Gastroesophageal sphincter (tissue), 3 donors: ENCODE measurements at regions not wholly inside any gene's neighbourhood (a gene's known extent, or its start where the extent isn't known, plus 50 kb on each side); places are given as distances from the start of the nearest gene placed in this dataset.

Experiments used
- CTCF ChIP-seq, 4 experiments: fragments of 200-600 bp in 2 of 4; fragments of 450-650 bp in 2 of 4; sonication (generic) in 1 of 4; IDR thresholded peaks; one replicate each; pipeline ENCODE4 v1.5.1; 2017 to 2019; ENCODE audit warnings: antibody characterized with exemption in 4 of 4, mild to moderate bottlenecking in 2 of 4, moderate library complexity in 2 of 4
- EP300 ChIP-seq: sonication (generic); formaldehyde crosslinking; IDR thresholded peaks from one replicate; pipeline ENCODE4 v1.6.1; 2017; ENCODE audit warnings: antibody characterized with exemption, mild to moderate bottlenecking
- POLR2A ChIP-seq, 2 donors: fragments of 450-650 bp; IDR thresholded peaks; one replicate each; pipeline ENCODE4 v1.6.1; 2017; ENCODE audit warnings: antibody characterized with exemption in 2 of 2, mild to moderate bottlenecking in 2 of 2, moderate library complexity in 1 of 2
- POLR2AphosphoS5 ChIP-seq: sonication (generic); formaldehyde crosslinking; IDR thresholded peaks from one replicate; pipeline ENCODE4 v1.6.1; 2017; ENCODE audit warnings: antibody characterized with exemption

GRCh38 chr9:75601280-75601679, 289.2 kb upstream of the PCSK5 start:
- no peak for TF ChIP-seq POLR2AphosphoS5
- TF ChIP-seq CTCF (IDR thresholded peaks at IDR 0.05), result no peak
- no peak for TF ChIP-seq POLR2A (IDR thresholded peaks at IDR 0.05)
- TF ChIP-seq EP300, result no peak
